Retinal pigment epithelial cell (primary cell): ENCODE measurements at regions not wholly inside any gene's neighbourhood (a gene's known extent, or its start where the extent isn't known, plus 50 kb on each side); places are given as distances from the start of the nearest gene placed in this dataset.
"Not testable (repeated sequence)": the region's sequence is repeated elsewhere in the genome, so short reads cannot be mapped to it uniquely, and the experiment has no call there.

Source experiments
- DNase-seq: peaks from one replicate; pipeline ENCODE4 v3.0.0-alpha.2; 2010; ENCODE audit warnings: low read depth
- H3K4me3 ChIP-seq: 2 replicates; pipeline ENCODE4 v1.5.1; 2011; ENCODE audit warnings: mild to moderate bottlenecking, low read length, control low read depth, moderate library complexity
- TF ChIP-seq, protein P1 (sequence below): conservative IDR thresholded peaks from 2 replicates; pipeline ENCODE4 v1.5.1; 2011; ENCODE audit warnings: low read depth, low read length, control low read depth, inconsistent platforms

DNA sequence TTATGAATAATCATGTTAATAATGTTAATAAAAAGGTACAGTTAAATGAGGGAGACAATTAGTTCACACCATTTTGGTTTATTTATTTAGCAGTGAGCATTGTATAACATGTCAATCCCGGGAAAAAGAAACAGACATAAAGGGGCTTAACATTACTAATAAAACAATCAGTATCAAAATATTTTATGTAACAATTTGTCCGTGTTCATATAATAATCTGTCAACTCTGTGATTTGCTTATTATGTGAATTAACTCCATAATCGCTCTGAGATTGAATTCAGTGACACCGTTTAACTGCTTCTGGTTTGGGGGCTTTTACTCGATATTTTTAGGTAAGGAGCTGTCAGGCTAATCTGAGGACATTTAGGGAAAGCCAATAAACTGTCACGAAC lies 95.8 kb upstream of the HMGA2 start:
- peak overlapping the region; percentile 57 for H3K4me3 ChIP-seq
- DNase-seq = no peak
- TF ChIP-seq, protein P1, sequence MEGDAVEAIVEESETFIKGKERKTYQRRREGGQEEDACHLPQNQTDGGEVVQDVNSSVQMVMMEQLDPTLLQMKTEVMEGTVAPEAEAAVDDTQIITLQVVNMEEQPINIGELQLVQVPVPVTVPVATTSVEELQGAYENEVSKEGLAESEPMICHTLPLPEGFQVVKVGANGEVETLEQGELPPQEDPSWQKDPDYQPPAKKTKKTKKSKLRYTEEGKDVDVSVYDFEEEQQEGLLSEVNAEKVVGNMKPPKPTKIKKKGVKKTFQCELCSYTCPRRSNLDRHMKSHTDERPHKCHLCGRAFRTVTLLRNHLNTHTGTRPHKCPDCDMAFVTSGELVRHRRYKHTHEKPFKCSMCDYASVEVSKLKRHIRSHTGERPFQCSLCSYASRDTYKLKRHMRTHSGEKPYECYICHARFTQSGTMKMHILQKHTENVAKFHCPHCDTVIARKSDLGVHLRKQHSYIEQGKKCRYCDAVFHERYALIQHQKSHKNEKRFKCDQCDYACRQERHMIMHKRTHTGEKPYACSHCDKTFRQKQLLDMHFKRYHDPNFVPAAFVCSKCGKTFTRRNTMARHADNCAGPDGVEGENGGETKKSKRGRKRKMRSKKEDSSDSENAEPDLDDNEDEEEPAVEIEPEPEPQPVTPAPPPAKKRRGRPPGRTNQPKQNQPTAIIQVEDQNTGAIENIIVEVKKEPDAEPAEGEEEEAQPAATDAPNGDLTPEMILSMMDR = no peak

DNA sequence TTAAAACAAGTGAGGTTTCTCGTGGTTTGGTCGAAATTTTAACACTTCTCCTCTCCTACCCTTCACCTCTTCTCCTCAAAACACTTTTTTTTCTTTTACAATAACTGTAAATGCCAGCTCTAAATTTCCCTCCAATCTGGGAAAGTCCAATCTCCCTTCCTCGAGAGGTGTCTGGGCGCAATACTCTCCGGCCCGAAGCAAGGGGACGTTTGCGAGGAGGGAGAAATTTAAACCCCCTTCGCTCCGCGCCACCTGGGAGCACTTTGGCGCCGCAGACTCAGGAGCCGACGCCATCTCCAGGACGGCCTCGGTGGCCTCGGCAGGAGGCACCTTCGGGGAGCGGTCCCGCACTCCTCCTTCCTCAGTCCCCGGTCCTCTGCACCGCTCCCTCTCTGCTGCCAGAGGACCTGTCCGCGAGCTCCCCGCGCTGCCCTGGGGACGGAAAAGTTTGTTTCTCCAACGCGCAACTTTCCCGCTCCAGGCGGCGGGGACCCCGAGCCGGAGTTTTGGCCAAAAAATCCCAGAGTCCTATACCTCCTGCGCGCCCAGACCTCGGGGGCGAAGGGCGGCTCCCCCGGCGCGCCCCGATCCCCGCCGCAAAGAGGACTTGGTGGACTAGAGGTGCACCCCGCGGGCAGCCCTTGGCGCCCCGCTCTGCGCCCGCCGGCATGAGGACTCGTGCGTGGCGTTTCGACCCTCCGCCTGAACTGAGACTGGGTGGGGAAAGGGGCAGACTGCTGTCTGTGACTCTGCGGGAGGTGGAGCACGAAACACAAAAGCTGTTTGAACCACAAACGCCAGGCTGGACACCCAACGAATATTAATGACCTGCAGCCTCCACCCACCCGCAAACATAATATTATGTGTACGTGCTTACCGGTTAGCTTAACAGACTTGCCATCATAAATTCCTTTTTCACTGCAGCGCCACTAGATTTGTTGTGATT lies 95.2 kb upstream of the HMGA2 start:
- peak overlapping the region; percentile 57 for H3K4me3 ChIP-seq
- no peak for DNase-seq
- TF ChIP-seq, protein P1 = no peak

DNA sequence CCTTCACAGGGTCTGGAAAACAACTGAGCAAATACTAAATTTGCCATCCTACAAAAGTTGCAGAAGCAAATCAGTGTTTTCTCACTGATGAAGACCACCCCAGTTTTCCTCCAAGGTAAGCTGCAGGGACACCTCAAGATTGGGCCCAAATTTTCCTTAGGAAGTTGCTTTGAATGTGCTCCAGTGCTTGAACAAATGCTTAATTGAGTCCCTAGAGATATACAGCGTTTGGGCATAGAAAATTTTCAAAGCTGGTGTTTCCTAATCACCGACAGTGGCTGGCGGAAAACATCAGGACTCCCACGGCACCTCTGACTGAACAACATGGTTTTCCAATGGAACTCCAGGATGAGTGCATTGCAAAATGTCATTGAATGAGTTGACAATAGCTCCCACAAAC lies 92.5 kb upstream of the HMGA2 start:
- TF ChIP-seq, protein P1 = no peak
- DNase-seq = no peak
- H3K4me3 ChIP-seq = no peak overlapping the region

DNA sequence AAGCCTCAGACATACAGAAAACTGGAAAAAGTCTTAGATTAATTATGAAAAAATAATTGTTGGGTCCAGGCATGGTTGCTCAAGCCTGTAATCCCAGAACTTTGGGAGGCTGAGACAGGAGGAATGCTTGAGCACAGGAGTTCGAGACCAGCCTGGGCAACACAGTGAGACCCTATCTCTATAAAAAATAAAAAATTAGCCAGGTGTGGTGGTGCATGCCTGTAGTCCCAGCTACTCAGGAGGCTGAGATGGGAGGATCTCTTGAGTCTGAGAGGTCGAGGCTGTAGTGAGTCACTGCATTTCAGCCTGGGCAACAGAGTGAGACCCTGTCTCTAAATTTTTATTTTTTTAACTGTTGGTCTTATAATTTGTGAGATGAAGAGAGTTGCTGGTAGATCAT lies 90.6 kb upstream of the HMGA2 start:
- H3K4me3 ChIP-seq = not testable (repeated sequence)

DNA sequence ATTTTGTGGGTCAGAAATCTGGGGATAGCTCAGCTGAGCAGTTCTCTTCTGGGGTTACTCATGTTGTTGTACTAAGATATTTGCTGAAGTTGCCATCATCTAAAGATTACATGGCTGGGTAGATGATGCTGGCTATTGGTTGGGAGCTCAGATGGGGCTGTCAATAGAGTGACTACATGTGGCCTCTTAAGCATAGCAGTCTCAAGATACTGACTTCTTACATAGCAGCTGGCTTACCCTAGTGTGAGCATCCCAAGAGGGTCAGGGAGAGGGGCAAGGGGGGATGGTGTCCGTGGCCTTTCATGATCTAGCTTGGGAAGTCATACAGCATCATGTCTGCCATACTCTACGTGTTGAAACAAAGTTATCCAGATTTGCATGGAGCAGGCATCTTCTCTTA lies 90.1 kb upstream of the HMGA2 start:
- no peak overlapping the region for H3K4me3 ChIP-seq
- TF ChIP-seq, protein P1 = no peak
- DNase-seq = no peak

More for the DNA sequence above, 90.6 kb upstream of the HMGA2 start:
- not testable (repeated sequence) for DNase-seq

DNA sequence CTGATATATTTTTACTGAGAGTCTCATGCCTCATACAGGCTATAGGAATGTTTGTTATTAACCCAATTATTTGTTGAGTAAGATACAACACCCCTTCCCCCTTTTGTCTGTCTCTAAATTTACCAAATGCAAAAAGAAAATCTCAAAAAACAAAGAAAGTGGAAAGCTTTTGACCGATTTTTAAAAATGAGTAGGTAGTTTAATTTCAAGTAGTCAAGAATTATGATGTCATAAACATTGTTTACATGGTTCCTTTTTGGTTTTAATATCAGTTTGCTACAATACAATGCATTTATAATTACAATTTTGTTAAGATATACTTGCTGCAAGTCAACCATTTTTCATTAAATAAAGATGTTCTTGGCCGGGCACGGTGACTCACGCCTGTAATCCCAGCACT lies 84.7 kb upstream of the HMGA2 start:
- no peak overlapping the region for H3K4me3 ChIP-seq
- TF ChIP-seq, protein P1 = no peak
- DNase-seq = no peak

DNA sequence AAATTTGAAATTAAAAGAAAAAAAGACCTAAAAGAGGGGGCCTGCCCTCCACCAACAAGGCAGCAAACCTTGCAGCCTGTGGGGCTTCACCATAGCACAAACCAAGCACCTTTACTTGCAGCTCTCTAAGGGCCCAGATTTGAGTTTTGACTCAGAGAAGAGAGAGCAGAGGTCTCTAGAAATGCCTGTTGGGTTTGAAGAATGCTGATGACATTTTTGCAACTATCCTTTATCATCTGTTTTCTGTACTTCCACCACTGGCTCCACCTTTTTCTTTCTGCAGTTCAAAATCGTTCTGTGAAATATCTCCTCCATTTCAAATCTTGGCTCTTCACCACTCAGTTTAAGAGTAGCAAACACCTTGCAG lies 83.8 kb upstream of the HMGA2 start:
- no peak for DNase-seq
- peak overlapping the region; percentile 53 for H3K4me3 ChIP-seq
- TF ChIP-seq, protein P1 = no peak
